Large intestine (tissue), 3 donors: ENCODE measurements at regions not wholly inside any gene's neighbourhood (a gene's known extent, or its start where the extent isn't known, plus 50 kb on each side); places are given as distances from the start of the nearest gene placed in this dataset.
"Not testable (repeated sequence)": the region's sequence is repeated elsewhere in the genome, so short reads cannot be mapped to it uniquely, and the experiment has no call there.

ENCODE experiments used
- DNase-seq, 2 donors: peaks; one replicate each; pipeline versions ENCODE4 v3.0.0 to v3.0.0-alpha.2; 2013
- H3K27ac ChIP-seq: one replicate; pipeline ENCODE4 v1.5.1; 2013; ENCODE audit warnings: low read length
- H3K27me3 ChIP-seq: 2 replicates; pipeline ENCODE4 v1.6.1; 2013; ENCODE audit warnings: low read length; ENCODE audit not compliant: control insufficient read depth, insufficient read depth
- H3K36me3 ChIP-seq: 2 replicates; pipeline ENCODE4 v1.6.1; 2013; ENCODE audit warnings: low read length; ENCODE audit not compliant: control insufficient read depth, insufficient read depth
- H3K4me1 ChIP-seq: one replicate; pipeline ENCODE4 v1.6.1; 2013; ENCODE audit warnings: low read length; ENCODE audit not compliant: control insufficient read depth, insufficient read depth
- H3K4me3 ChIP-seq: one replicate; pipeline ENCODE4 v1.5.1; 2013; ENCODE audit warnings: low read length
- H3K9me3 ChIP-seq: one replicate; pipeline ENCODE4 v1.6.1; 2013; ENCODE audit warnings: mild to moderate bottlenecking, low read depth, low read length, moderate library complexity; ENCODE audit not compliant: control insufficient read depth
- WGBS: methylation state at CpG from one replicate; pipeline ENCODE4 v1.1.5; 2013; ENCODE audit warnings: low lambda C conversion rate; ENCODE audit not compliant: insufficient coverage; 5-methylcytosine and 5-hydroxymethylcytosine counted together

DNA sequence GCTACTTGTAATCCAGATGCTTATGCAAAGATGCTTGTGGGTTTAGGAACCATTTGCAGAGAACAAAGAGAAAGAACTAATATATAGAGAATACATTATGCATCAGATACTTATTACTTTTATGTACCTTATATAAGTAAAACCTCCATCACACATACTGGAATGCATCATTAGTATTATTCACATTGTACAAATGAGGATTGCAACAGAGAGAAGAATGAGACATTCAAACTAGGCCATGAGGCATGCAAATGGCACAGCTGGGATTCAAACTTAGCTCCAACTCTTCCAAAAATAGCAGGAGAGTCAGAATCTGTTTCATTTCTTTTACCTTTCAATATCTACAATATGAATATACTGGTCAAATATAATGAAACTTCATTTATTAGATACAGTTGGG is 1001.4 kb upstream of the ADAMTS5 start:
- H3K4me1 ChIP-seq, H3K36me3 ChIP-seq, DNase-seq, H3K27me3 ChIP-seq, H3K27ac ChIP-seq, H3K4me3 ChIP-seq, H3K9me3 ChIP-seq: not testable (repeated sequence)

DNA sequence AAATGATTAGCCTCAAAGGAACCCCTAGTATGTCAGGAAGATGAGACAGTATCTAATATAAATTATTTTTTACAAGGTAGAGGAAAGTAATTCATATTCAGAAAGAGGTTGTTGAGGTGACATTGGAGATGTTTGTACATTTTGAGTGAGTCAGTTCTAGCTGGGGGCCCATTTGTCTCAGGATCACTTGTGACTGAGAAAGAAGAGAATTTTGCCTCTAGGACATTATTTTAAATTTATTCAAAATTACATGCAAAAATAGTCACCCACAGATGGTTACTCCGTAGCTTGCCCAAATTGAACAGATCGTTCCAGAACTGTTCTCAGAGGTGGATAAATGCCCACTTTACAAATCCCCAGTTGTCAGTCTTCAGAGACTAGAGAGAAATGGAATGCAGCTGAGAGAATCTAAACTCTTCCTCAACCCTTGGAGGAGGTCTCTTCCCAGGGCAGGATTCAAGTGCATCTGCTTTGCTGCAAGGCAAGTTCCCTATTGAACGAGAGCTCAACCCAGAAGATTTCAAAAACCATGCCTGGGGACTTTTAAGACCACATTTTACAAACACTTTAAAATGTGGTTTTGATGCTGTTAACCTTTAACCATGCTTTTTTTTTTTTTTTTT is 987.8 kb upstream of the ADAMTS5 start:
- Histone ChIP-seq H3K9me3 (no peaks in the 10 kb centered on the region), H3K27me3 (no peaks in the 10 kb centered on the region), H3K4me3 (no peak overlapping the region), H3K27ac (no peak overlapping the region), H3K4me1 (no peaks in the 10 kb centered on the region), H3K36me3 (no peaks in the 10 kb centered on the region)
- WGBS: 100% methylated on average over 3 of the region's 3 CpGs
- no peak for DNase-seq

DNA sequence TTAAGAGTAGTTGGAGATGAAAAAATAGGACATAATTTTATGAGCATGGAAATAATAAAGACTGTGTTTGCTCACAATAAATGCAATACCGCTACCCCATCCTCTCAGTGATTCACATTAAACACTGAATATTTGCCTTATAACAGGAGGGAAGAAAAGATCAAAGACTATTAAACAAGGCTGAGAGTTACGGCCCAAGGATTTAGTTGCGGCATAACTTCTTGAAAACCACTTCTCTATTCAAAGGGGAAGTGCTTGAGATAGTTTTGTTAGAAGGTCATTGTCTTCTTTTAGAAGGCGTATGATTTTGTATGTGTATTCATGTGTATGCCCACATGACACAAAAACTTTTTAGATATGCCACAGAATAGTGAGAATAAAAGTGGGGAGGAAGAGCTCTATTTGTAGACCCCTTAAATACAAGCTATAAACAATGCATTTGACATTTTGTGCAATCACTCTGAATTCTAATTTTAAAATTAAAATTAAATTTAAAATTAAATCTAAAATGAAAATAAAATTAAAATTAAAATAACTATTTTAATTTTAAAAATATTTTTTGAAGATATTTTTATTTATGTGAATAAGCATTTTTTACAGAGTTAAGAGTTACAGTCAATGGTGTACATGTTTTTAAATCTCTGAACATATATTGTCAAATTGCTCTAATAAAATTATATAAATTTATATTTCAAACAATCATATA is 986.6 kb upstream of the ADAMTS5 start:
- no peaks in the 10 kb centered on the region for H3K27me3 ChIP-seq
- no peaks in the 10 kb centered on the region for H3K4me1 ChIP-seq
- H3K36me3 ChIP-seq: no peaks in the 10 kb centered on the region
- no peak overlapping the region for H3K4me3 ChIP-seq
- 100% methylated on average over 1 of the region's 4 CpGs for WGBS
- H3K9me3 ChIP-seq: no peaks in the 10 kb centered on the region
- H3K27ac ChIP-seq: no peak overlapping the region
- DNase-seq: peak in 1 of 2 donors; percentile 4

DNA sequence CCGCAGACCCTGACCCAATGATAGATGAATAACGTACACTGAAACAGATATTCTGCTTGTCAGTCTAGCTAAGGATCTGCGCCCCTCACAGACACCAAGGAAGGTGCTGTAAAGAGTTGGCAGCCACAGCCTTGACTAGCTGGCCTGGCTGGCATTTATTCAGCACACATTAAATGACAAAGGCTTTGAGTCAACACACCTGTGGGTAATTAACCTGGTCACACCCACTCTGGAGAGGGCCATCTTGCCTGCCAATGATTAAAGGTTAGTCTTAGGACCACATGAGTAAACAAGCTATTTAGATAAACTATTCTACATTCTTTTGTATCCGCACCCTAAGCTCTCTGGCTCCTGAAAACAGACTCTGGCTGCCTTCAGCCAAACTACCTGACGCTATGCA is 982.2 kb upstream of the ADAMTS5 start:
- H3K27me3 ChIP-seq, H3K4me3 ChIP-seq, H3K27ac ChIP-seq, H3K4me1 ChIP-seq, DNase-seq, H3K36me3 ChIP-seq, H3K9me3 ChIP-seq: not testable (repeated sequence)
- WGBS: 100% methylated on average over 1 of the region's 5 CpGs

DNA sequence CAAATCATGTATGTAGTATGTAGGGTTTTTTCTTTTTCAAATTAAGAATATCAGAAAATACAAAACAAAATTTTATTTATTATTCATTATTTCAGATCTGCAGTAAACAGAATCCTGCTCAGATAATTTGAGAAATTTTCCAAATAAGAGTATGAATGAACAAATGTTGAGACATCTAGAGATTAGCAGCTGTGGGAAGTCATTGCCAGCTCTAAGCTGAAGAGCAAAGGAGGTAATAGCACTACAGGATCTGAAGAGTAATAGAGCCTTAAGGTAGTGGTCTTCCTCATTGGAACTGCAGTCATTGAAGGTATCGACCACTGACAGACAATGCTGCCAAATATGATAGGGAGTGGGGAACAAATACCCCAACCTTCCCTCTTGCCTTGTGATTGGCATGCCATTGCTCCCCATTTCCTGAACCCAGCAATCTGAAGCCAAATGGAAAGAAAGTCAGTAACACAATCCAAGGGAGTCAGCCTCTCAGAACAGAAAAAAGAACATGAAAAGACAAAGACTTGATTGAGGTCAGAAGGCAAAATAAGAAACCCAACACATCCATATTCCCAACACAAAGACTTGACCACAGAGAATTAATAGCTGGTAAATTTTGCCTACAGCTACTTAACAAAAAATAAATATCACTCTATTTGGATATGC is 963.4 kb upstream of the ADAMTS5 start:
- H3K9me3 ChIP-seq, H3K4me1 ChIP-seq, H3K27ac ChIP-seq, H3K4me3 ChIP-seq, DNase-seq, H3K36me3 ChIP-seq, H3K27me3 ChIP-seq: not testable (repeated sequence)
- WGBS: no CpG with 5 or more reads among the region's 1 CpG

DNA sequence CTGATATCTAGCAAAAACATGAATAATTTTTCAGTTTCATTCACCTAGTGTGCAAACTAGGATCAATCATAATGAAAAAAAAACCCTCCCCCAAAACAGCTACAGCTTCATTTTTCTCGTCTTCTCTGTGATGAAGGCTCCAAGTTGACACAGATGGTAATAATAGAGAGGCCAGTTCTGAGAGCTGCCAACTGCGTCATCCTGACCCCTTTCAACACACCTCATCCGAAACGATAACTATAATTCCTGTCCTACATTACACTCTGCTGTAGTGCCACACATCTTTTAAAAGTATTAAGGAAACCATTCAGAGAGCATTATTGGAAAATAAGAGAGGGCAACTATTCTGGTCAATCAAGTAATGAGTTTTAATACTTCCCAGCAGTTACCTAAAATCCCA is 962.3 kb upstream of the ADAMTS5 start:
- H3K27ac ChIP-seq, H3K4me1 ChIP-seq, DNase-seq, H3K27me3 ChIP-seq, H3K9me3 ChIP-seq, H3K36me3 ChIP-seq, H3K4me3 ChIP-seq: not testable (repeated sequence)
- no CpG with 5 or more reads among the region's 4 CpGs for WGBS

DNA sequence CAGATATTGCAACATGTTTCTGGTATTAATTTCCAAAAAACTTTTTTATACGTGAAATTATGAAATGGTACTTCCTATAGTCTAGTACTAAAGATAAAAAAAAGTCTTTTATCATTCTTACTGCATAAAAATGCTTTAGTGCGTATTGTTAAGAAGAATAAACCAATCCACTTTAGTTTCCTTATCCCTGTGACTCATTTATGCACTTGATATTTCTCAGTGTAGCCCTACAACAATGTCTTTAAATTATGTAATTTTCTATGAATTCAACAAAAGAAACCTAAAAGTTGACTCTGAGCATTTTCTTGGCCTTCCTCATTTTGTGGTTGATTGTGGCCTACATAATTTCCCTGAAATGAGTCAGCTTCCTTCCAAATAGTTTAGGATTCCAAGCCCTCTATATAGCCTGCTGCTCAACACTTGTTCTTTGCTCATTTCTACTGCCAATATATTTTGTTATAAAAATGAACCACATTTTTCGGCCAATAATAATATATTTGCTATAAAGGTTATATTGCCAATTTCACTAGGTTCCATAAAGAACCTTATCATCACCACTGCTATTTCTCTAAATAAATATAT is 961.7 kb upstream of the ADAMTS5 start:
- not testable (repeated sequence) for H3K9me3 ChIP-seq, DNase-seq, H3K27me3 ChIP-seq, H3K27ac ChIP-seq, H3K36me3 ChIP-seq, H3K4me3 ChIP-seq, H3K4me1 ChIP-seq
- WGBS: 82% methylated on average over 2 of the region's 3 CpGs

DNA sequence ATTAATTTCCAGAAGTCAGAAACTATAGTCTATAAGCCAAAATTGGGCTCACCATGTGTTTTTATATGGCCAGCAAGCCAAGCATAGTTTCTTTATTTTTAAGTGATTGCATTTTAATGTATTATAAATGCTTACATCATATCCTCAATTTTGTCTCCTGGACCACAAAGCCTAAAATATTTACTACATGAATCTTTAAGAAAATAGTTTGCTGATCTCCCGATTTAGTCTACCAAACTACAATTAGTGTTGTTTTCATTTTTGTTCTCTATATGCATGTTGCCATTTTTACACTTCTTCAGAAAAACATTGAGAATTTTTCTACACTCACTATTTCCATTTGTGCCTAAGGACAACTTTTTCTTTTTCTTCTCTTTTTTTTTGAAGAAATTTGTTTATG is 954.5 kb upstream of the ADAMTS5 start:
- WGBS: 100% methylated on average over 1 of the region's 1 CpG
- not testable (repeated sequence) for H3K9me3 ChIP-seq

DNA sequence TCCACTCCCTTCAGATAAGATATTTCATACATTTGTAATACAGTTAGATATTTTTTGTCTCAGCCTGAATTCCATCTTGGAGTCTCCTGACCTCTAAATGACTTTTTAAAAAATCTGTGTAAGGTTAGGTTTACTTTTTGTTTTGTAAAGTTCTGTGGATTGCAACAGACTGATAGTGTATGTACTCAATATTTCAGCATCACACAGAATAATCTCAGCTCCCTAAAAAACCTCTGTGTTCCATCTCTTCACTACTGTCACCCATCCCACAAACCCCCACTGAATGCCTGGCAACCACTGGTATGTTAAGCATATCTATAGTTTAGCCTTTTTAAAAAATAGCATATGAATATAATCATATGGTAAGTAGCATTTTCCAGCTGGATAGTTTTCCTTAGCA is 951.1 kb upstream of the ADAMTS5 start:
- not testable (repeated sequence) for H3K36me3 ChIP-seq, H3K9me3 ChIP-seq, H3K27me3 ChIP-seq, DNase-seq, H3K4me1 ChIP-seq, H3K4me3 ChIP-seq, H3K27ac ChIP-seq

More for the DNA sequence above, 954.5 kb upstream of the ADAMTS5 start:
- H3K27me3 ChIP-seq, DNase-seq, H3K36me3 ChIP-seq, H3K27ac ChIP-seq, H3K4me1 ChIP-seq, H3K4me3 ChIP-seq: not testable (repeated sequence)

DNA sequence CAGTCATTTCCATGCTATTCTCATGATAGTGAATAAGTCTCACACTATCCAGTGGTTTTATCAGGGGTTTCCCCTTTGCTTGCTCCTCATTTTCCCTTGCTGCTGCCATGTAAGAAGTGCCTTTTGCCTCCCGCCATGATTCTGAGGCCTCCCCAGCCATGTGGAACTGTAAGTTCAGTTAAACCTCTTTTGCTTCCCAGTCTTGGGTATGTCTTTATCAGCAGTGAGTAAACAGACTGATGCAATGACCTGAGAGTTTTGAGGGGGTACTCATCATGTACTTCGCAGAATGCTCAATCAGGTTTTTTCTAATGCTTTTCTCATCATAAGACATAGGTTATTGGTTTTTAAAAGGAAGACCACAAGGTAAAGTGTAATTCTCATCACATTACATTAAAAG is 949.4 kb upstream of the ADAMTS5 start:
- DNase-seq, H3K27ac ChIP-seq, H3K9me3 ChIP-seq, H3K4me3 ChIP-seq, H3K4me1 ChIP-seq, H3K27me3 ChIP-seq, H3K36me3 ChIP-seq: not testable (repeated sequence)
- 100% methylated on average over 1 of the region's 2 CpGs for WGBS
